ENCODE measurements at regions not wholly inside any gene's neighbourhood (a gene's known extent, or its start where the extent isn't known, plus 50 kb on each side); places are given as distances from the start of the nearest gene placed in this dataset.
A peak's percentile ranks its signal among the peaks of the same experiment; 100 is the strongest.
"Not testable (repeated sequence)": the region's sequence is repeated elsewhere in the genome, so short reads cannot be mapped to it uniquely, and the experiment has no call there.

GRCh38 chr1:173257805-173258204 lies 50.7 kb upstream of the TNFSF4 start:
- no peak for DNase-seq

DNA sequence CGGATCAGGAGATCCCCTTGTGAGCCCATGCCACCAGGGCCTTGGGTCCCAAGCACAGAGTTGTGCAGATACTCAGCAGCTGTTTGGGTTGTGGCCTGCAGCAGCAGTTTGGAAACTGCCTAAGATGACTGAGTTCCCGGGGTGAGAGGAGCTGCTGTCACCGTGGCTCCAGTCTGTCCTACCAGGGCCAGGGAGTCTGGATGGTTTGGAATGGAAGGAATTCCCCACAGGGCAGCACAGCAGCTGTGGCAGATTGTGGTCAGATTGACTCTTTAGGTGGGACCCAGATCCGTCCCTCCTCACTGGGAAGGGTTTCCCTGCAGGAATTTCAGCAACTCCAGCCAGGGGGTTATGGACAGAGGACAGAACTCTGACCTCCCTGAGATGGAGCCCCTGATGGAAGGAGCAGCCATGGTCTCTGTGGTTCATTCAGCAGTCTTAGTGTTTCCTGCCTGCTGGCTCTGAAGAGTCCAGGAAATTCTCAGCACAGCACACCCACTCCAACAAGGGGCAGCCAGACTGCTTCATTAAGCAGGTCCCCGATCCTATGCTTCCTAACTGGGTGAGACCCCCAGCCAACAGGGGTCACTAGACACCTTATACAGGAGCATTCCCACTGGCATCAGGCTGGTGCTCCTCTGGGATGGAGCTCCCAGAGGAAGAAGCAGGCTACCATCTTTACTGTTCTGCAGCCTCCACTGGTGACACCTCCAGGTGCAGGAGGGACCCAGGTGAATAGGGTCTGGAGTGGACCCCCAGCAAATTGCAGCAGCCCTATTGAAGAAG lies 51.5 kb upstream of the TNFSF4 start:
- DNase-seq, result no peak

GRCh38 chr1:173260329-173260728 lies 53.2 kb upstream of the TNFSF4 start:
- not testable (repeated sequence) for DNase-seq

GRCh38 chr1:173266841-173267240 lies 59.7 kb upstream of the TNFSF4 start:
- no peak for DNase-seq

- no peak for DNase-seq
These were observed 60.4 kb upstream of the TNFSF4 start for GRCh38 chr1:173267453-173267945.

DNA sequence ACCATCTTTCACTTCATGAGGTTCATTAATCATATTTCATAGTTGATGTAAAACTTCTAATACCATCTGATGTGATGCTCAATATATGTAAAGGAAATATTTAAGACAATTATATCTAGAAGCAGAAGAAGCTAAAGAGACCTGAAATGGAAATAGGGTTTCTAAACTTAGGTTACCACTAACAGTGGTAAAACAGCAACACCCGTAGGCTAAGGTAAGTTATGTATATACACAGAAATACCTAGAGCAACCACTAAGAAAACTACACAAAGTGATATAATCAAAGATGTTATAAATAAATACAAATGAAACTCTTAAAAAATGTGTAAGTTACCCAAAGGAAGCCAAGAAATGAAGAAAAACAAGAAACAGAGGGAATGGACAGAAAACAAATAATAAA lies 61.1 kb upstream of the TNFSF4 start:
- DNase-seq, result no peak

GRCh38 chr1:173268786-173269277 lies 61.7 kb upstream of the TNFSF4 start:
- no peak for DNase-seq

- DNase-seq, result no peak
These were observed 62.5 kb upstream of the TNFSF4 start for GRCh38 chr1:173269490-173270230.

DNA sequence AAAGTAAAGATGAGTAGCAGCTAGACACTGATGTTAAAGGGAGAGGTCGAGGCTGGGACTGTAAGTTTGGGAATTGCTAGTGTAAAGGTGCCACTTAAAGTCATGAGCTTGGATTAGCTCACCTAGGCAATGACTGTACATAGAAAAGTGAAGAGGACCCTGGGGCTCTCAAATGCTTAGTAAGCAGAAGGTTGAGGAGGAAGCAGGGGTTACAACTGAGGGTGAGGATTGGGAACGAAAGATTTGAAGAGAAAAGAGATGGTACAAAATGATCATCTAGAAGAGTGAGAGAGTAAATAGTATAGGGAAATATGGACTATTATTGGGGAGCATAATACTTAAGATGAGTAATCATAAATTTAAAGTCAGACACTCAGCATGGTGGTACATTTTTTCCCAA lies 63.1 kb upstream of the TNFSF4 start:
- no peak for DNase-seq

DNA sequence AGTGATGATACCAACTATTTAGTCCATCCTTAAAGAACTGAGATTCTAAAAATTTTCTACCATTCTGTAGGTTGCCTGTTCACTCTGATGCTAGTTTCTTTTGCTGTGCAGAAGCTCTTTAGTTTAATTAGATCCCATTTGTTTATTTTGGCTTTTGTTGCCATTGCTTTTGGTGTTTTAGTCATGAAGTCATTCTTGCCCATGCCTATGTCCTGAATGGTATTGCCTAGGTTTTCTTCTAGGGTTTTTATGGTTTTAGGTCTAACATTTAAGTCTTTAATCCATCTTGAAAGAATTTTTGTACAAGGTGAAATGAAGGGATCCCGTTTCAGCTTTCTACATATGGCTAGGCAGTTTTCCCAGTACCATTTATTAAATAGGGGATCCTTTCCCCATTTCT lies 63.9 kb upstream of the TNFSF4 start:
- DNase-seq, result not testable (repeated sequence)

- DNase-seq, result no peak
These were observed 68.4 kb upstream of the TNFSF4 start for GRCh38 chr1:173275496-173275895.

GRCh38 chr1:173276922-173277800 lies 70.0 kb upstream of the TNFSF4 start:
- no peak for DNase-seq

DNA sequence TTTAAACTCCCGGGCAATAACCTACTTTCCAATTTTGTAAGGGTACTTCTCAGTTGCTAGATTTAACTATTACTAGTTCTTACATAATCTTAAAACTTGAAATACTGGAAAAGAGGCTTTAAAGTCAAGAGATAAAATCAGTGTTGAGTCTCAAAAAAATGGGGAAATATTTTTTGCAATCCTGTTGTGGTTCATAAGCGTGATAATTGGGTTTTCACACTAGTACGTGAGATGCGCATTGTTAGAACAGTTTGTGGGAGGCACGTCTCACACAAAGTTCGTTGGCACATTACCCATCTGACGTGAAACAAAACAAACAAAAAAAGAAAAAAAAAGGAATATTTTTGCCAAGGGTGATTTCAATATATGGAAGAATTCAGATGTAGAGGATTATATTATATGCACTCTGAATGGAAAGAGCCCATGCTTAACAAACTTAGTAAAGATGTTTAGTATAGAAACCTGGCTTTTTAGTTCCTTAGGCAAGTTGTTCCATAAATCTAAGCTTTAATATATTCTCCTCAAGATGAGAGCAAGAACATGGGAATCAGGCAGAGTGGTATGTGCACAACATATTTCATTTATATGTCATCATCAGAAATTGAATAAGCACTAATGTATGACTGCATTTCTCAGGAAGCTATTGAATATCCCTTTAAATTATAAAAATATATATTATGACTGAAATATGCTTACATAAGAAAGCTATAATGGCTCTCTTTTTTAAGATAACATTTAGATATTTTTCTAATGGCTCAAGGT lies 73.9 kb upstream of the TNFSF4 start:
- DNase-seq, result no peak

- peak; percentile 33 for DNase-seq
These were observed 77.9 kb upstream of the TNFSF4 start for GRCh38 chr1:173285048-173285447.

- no peak for DNase-seq
These were observed 80.7 kb upstream of the TNFSF4 start for GRCh38 chr1:173287785-173288184.

GRCh38 chr1:173293756-173294155 lies 86.6 kb upstream of the TNFSF4 start:
- no peak for DNase-seq

DNA sequence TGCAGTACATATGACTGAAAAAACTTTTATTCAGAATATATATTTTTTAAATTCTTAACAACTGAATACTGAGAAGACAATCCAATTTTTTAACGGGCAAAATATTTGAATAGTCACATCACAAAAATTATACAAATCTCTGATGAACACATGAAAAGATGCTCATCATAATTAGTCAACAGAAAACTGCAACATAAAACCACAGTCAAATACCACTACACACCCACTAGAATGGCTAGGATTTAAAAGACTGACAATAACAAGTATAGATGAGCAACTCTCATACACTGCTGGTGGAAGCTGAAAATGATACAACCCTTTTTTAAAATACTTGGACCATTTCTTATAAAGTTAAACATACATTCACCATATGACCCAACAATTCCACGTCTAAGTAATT lies 87.7 kb upstream of the TNFSF4 start:
- DNase-seq, result no peak

GRCh38 chr1:173295391-173295790 lies 88.3 kb upstream of the TNFSF4 start:
- DNase-seq, result no peak

DNA sequence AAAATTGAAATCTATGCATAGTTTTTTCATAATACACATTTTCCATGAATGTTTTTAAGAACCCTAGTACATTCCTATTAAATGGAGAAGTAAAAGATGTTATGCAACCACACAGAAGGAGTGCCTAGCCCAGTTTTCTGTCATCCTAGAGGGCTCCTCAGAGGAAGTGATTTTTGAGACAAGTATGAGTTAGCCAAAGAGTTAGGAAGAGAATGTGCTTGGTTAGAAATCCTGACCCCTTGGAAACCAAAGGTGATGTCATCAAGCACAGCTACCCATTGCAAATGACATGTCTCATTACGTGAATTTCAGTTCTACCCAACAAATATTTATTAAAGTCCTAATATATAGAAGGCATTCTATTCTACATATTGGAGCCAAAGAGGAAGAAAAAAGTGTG lies 88.9 kb upstream of the TNFSF4 start:
- DNase-seq, result peak; percentile 88

- no peak for DNase-seq
These were observed 90.8 kb upstream of the TNFSF4 start for GRCh38 chr1:173297798-173298391.
